GM12878 (cell line): ENCODE measurements at regions not wholly inside any gene's neighbourhood (a gene's known extent, or its start where the extent isn't known, plus 50 kb on each side); places are given as distances from the start of the nearest gene placed in this dataset.

Experiments
- BACH1 ChIP-seq: fragments of 450-650 bp; IDR thresholded peaks from 2 replicates; pipeline ENCODE4 v1.6.1; 2017; ENCODE audit warnings: mild to moderate bottlenecking, borderline replicate concordance
- DPF2 ChIP-seq: fragments of 450-650 bp; IDR thresholded peaks from 2 replicates; pipeline ENCODE4 v1.6.1; 2017; ENCODE audit warnings: mild to moderate bottlenecking
- EZH2 ChIP-seq: IDR thresholded peaks from 2 replicates; pipeline ENCODE4 v1.6.1; 2012; ENCODE audit warnings: low read depth, mild to moderate bottlenecking, control low read depth, inconsistent platforms, low read length, borderline replicate concordance; ENCODE audit not compliant: control insufficient read depth
- KDM1A ChIP-seq: fragments of 200-600 bp; sonication (generic); IDR thresholded peaks from 2 replicates; pipeline ENCODE4 v1.6.1; 2016; ENCODE audit warnings: borderline replicate concordance
- NFIC ChIP-seq: IDR thresholded peaks from 2 replicates; pipeline ENCODE4 v1.6.1; 2012; ENCODE audit warnings: low read depth, mild to moderate bottlenecking, inconsistent platforms, low read length, moderate library complexity
- RAD21 ChIP-seq: IDR thresholded peaks from 2 replicates; pipeline ENCODE4 v1.6.1; 2011; ENCODE audit warnings: mild to moderate bottlenecking, low read depth, low read length, moderate library complexity; ENCODE audit not compliant: insufficient read depth
- ZBED1 ChIP-seq: IDR thresholded peaks from 2 replicates; pipeline ENCODE4 v1.6.1; 2016; ENCODE audit warnings: borderline replicate concordance
- ZNF274 ChIP-seq: IDR thresholded peaks from one replicate; pipeline ENCODE4 v1.8.0; 2011; ENCODE audit not compliant: insufficient read length, insufficient read depth
- TF ChIP-seq, protein P1 (sequence below): IDR thresholded peaks from 2 replicates; pipeline ENCODE4 v1.6.1; 2011; ENCODE audit warnings: low read depth, mild to moderate bottlenecking, low read length, moderate library complexity, borderline replicate concordance; ENCODE audit errors: extremely low read depth
- TF ChIP-seq, protein P2 (sequence below), 3 experiments: IDR thresholded peaks in 2 of 3; conservative IDR thresholded peaks in 1 of 3; 2 replicates each; pipeline ENCODE4 v1.5.1; 2011; ENCODE audit warnings: low read depth in 3 of 3, low read length in 3 of 3, mild to moderate bottlenecking in 3 of 3, control low read depth in 2 of 3, moderate library complexity in 2 of 3, inconsistent platforms in 1 of 3, mixed read lengths in 1 of 3; ENCODE audit not compliant: control insufficient read depth in 2 of 3, insufficient read depth in 1 of 3; ENCODE audit errors: extremely low read depth in 1 of 3

DNA sequence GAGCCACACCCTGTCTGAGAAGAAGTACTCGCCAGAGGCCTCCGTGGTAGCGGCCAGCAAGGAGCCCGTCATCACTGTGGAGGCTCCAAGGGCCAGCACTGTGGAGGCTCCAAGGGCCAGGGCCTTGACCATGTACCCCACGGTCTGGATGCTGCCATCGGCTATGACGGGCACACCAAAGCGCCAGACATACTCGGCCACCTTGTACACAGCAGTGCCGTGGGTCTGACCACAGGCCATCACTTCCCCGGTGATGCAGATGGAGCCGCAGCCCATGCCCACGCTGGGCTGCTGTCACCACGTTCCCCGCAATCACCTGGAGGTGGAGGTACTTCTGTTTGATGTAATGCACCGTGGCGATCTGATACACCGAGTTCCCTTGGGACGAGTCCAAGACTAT, 377.7 kb upstream of the MAOA start:
- TF ChIP-seq KDM1A, result no peak
- no peak for TF ChIP-seq BACH1
- TF ChIP-seq, protein P1, sequence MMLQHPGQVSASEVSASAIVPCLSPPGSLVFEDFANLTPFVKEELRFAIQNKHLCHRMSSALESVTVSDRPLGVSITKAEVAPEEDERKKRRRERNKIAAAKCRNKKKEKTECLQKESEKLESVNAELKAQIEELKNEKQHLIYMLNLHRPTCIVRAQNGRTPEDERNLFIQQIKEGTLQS, result no peak
- no peak for TF ChIP-seq ZNF274
- TF ChIP-seq, protein P2, sequence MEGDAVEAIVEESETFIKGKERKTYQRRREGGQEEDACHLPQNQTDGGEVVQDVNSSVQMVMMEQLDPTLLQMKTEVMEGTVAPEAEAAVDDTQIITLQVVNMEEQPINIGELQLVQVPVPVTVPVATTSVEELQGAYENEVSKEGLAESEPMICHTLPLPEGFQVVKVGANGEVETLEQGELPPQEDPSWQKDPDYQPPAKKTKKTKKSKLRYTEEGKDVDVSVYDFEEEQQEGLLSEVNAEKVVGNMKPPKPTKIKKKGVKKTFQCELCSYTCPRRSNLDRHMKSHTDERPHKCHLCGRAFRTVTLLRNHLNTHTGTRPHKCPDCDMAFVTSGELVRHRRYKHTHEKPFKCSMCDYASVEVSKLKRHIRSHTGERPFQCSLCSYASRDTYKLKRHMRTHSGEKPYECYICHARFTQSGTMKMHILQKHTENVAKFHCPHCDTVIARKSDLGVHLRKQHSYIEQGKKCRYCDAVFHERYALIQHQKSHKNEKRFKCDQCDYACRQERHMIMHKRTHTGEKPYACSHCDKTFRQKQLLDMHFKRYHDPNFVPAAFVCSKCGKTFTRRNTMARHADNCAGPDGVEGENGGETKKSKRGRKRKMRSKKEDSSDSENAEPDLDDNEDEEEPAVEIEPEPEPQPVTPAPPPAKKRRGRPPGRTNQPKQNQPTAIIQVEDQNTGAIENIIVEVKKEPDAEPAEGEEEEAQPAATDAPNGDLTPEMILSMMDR (IDR thresholded peaks at IDR 0.05 in 2 of 3, conservative IDR thresholded peaks at IDR 0.05 in 1 of 3; ENCODE audit: control insufficient read depth in 2 of 3, extremely low read depth in 1 of 3, insufficient read depth in 1 of 3, low read depth in 3 of 3, low read length in 3 of 3), result no peak
- no peak for TF ChIP-seq EZH2
- TF ChIP-seq DPF2, result no peak
- no peak for TF ChIP-seq RAD21
- no peak for TF ChIP-seq ZBED1
- TF ChIP-seq NFIC, result no peak
